ENCODE measurements at regions not wholly inside any gene's neighbourhood (a gene's known extent, or its start where the extent isn't known, plus 50 kb on each side); places are given as distances from the start of the nearest gene placed in this dataset.
"Not testable (repeated sequence)": the region's sequence is repeated elsewhere in the genome, so short reads cannot be mapped to it uniquely, and the experiment has no call there.

DNA sequence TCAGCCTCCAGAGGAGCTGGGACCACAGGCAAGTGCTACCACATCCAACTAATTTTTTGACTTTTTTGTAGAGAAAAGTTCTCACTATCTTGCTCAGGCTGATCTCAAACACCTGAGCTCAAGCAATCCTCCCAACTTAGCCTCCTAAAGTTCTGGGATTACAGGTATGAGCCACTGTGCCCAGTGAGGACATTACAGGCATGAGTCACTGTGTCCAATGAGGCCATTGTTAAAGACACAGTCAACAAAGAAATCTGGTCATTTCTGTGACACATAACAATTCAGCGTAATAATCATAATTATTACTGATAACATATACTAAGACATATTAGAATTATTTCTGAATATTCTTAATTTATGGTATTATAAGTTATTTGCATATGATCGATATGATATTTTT lies 463.4 kb upstream of the NDN start:
- no peak for DNase-seq
- H3K4me3 Mint-ChIP-seq: no peak overlapping the region
- H2BK120ac ChIP-seq (ENCODE audit: low read depth, low read length, poor library complexity, severe bottlenecking): no peak overlapping the region
- no peak overlapping the region for H3K27ac ChIP-seq (ENCODE audit: insufficient read length, low read depth, low read length)
- TF ChIP-seq, protein P1, sequence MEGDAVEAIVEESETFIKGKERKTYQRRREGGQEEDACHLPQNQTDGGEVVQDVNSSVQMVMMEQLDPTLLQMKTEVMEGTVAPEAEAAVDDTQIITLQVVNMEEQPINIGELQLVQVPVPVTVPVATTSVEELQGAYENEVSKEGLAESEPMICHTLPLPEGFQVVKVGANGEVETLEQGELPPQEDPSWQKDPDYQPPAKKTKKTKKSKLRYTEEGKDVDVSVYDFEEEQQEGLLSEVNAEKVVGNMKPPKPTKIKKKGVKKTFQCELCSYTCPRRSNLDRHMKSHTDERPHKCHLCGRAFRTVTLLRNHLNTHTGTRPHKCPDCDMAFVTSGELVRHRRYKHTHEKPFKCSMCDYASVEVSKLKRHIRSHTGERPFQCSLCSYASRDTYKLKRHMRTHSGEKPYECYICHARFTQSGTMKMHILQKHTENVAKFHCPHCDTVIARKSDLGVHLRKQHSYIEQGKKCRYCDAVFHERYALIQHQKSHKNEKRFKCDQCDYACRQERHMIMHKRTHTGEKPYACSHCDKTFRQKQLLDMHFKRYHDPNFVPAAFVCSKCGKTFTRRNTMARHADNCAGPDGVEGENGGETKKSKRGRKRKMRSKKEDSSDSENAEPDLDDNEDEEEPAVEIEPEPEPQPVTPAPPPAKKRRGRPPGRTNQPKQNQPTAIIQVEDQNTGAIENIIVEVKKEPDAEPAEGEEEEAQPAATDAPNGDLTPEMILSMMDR (conservative IDR thresholded peaks at IDR 0.05): no peak
- H3K23me2 ChIP-seq (ENCODE audit: insufficient read length, low read depth, low read length, poor library complexity, severe bottlenecking): no peaks in the 10 kb centered on the region
- H3K56ac ChIP-seq (ENCODE audit: insufficient read length, low read depth, low read length): no peak overlapping the region
- no peak overlapping the region for H3K9ac ChIP-seq (ENCODE audit: extremely low read depth, insufficient read length, low read length)
- H3K18ac ChIP-seq (ENCODE audit: insufficient read length, low read depth, low read length): no peak overlapping the region
- no peak overlapping the region for H3K4me2 ChIP-seq (ENCODE audit: insufficient read depth, insufficient read length, low read length)
- peaks cover 0 to 3% (median 2%) of the 10 kb centered on the region in 3 experiments; a peak in 3 of 7 replicates for H3K36me3 Mint-ChIP-seq (ENCODE audit: insufficient read depth in 1 of 3, low read depth in 3 of 3)
- no peaks in the 10 kb centered on the region for H3K4me1 ChIP-seq (ENCODE audit: insufficient read depth, low read length)
- no peak overlapping the region for H2BK5ac ChIP-seq (ENCODE audit: insufficient read length, low read length)
- no peak overlapping the region for H3K4ac ChIP-seq (ENCODE audit: low read depth, low read length)
- H3K9me3 Mint-ChIP-seq: peaks cover 65 to 66% of the 10 kb centered on the region in 2 experiments
- no peaks in the 10 kb centered on the region for H3K79me1 ChIP-seq (ENCODE audit: insufficient read depth, low read depth, low read length, poor library complexity, severe bottlenecking)
- H2BK15ac ChIP-seq (ENCODE audit: low read depth, low read length): no peak overlapping the region
- no peaks in the 10 kb centered on the region for H3K27me3 ChIP-seq (ENCODE audit: insufficient read depth, low read length)
- H3K79me2 ChIP-seq (ENCODE audit: insufficient read depth, low read length): no peaks in the 10 kb centered on the region
- no peak overlapping the region for H4K8ac ChIP-seq (replicated peaks; ENCODE audit: insufficient read length, low read depth, low read length)
- H2BK12ac ChIP-seq (ENCODE audit: insufficient read length, low read depth, low read length): no peak overlapping the region
- no peak overlapping the region for H2AK5ac ChIP-seq (ENCODE audit: insufficient read length, low read length)
- H4K20me1 ChIP-seq (ENCODE audit: control insufficient read depth, insufficient read depth, insufficient read length): no peaks in the 10 kb centered on the region
- H4K5ac ChIP-seq (ENCODE audit: insufficient read length, low read depth, low read length): no peak overlapping the region
- no CpG with 5 or more reads among the region's 2 CpGs for WGBS (ENCODE audit: extremely low coverage, insufficient read length, low lambda C conversion rate)
- no peak overlapping the region for H3T11ph ChIP-seq (ENCODE audit: low read length)
- no peak overlapping the region for H2BK20ac ChIP-seq (ENCODE audit: low read depth, low read length, poor library complexity, severe bottlenecking)
- H3K14ac ChIP-seq (ENCODE audit: insufficient read depth, low read length): no peak overlapping the region
- no peaks in the 10 kb centered on the region for H3K9me3 ChIP-seq (ENCODE audit: control insufficient read depth, low read depth, low read length)
- no peaks in the 10 kb centered on the region for H3K4me1 Mint-ChIP-seq
- no peak overlapping the region for H3K23ac ChIP-seq (ENCODE audit: insufficient read length, low read depth, low read length)
- H2AFZ ChIP-seq (ENCODE audit: low read length): no peak overlapping the region
- H3K27ac Mint-ChIP-seq: no peak overlapping the region
- H4K91ac ChIP-seq (ENCODE audit: insufficient read length, low read depth, low read length): no peak overlapping the region
- H3K27me3 Mint-ChIP-seq (ENCODE audit: low read depth): peaks cover 2% of the 10 kb centered on the region; the same call in 1 of the 2 replicates

DNA sequence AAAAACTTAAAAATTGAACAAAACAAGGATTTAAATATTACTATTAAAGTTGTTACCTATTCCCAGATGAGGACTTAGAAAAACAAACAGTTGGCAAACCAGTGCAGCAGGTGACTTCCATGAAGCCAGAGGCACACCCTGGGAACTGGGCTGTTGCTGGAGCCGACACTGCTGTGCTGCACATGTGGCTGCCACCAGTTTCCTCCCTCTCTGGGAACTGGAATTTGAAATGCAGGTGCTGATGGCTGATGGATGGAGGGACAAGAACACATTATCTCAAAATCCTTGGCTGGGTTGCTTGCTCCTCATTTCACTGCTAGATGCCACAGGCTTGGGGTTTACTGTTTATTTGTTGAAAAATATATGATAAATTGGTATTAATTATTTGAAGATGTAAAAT lies 471.2 kb upstream of the NDN start:
- not testable (repeated sequence) for DNase-seq; H4K8ac ChIP-seq (replicated peaks; ENCODE audit: insufficient read length, low read depth, low read length); H4K91ac ChIP-seq (ENCODE audit: insufficient read length, low read depth, low read length); H3K9me3 ChIP-seq (ENCODE audit: control insufficient read depth, low read depth, low read length); H3T11ph ChIP-seq (ENCODE audit: low read length); H2BK120ac ChIP-seq (ENCODE audit: low read depth, low read length, poor library complexity, severe bottlenecking); H3K27ac ChIP-seq (ENCODE audit: insufficient read length, low read depth, low read length); H2BK20ac ChIP-seq (ENCODE audit: low read depth, low read length, poor library complexity, severe bottlenecking); H3K4me3 Mint-ChIP-seq; H3K4me2 ChIP-seq (ENCODE audit: insufficient read depth, insufficient read length, low read length); H2BK15ac ChIP-seq (ENCODE audit: low read depth, low read length); H3K23ac ChIP-seq (ENCODE audit: insufficient read length, low read depth, low read length); H3K4me1 Mint-ChIP-seq; H3K4ac ChIP-seq (ENCODE audit: low read depth, low read length); H2BK5ac ChIP-seq (ENCODE audit: insufficient read length, low read length); H3K9ac ChIP-seq (ENCODE audit: extremely low read depth, insufficient read length, low read length); H3K79me1 ChIP-seq (ENCODE audit: insufficient read depth, low read depth, low read length, poor library complexity, severe bottlenecking); H3K56ac ChIP-seq (ENCODE audit: insufficient read length, low read depth, low read length); H2BK12ac ChIP-seq (ENCODE audit: insufficient read length, low read depth, low read length); H3K36me3 Mint-ChIP-seq (ENCODE audit: insufficient read depth in 1 of 3, low read depth in 3 of 3); H2AK5ac ChIP-seq (ENCODE audit: insufficient read length, low read length); H3K27ac Mint-ChIP-seq; H3K14ac ChIP-seq (ENCODE audit: insufficient read depth, low read length); H4K5ac ChIP-seq (ENCODE audit: insufficient read length, low read depth, low read length); H3K27me3 ChIP-seq (ENCODE audit: insufficient read depth, low read length); H3K4me1 ChIP-seq (ENCODE audit: insufficient read depth, low read length); H4K20me1 ChIP-seq (ENCODE audit: control insufficient read depth, insufficient read depth, insufficient read length); H3K18ac ChIP-seq (ENCODE audit: insufficient read length, low read depth, low read length); H2AFZ ChIP-seq (ENCODE audit: low read length); H3K79me2 ChIP-seq (ENCODE audit: insufficient read depth, low read length); H3K27me3 Mint-ChIP-seq (ENCODE audit: low read depth); H3K23me2 ChIP-seq (ENCODE audit: insufficient read length, low read depth, low read length, poor library complexity, severe bottlenecking)
- WGBS (ENCODE audit: extremely low coverage, insufficient read length, low lambda C conversion rate): no CpG with 5 or more reads among the region's 1 CpG
- peaks cover 56 to 63% of the 10 kb centered on the region in 2 experiments for H3K9me3 Mint-ChIP-seq
